ENCODE measurements at regions not wholly inside any gene's neighbourhood (a gene's known extent, or its start where the extent isn't known, plus 50 kb on each side); places are given as distances from the start of the nearest gene placed in this dataset.

- DNase-seq = no peak
- WGBS (ENCODE audit: insufficient coverage) = 87% methylated on average over 3 of the region's 4 CpGs
- Mint-ChIP-seq H3K4me1 (no peaks in the 10 kb centered on the region), H3K36me3 (no peaks in the 10 kb centered on the region), H3K4me3 (no peak overlapping the region), H3K27ac (no peak overlapping the region), H3K27me3 (ENCODE audit: low read depth in 3 of 3) (no peaks in the 10 kb centered on the region), H3K9me3 (peaks cover 0 to 5% (median 3%) of the 10 kb centered on the region in 7 donors)
- Histone ChIP-seq H3K36me3 (replicated peaks in 1 of 2; ENCODE audit: control insufficient read depth in 1 of 2, insufficient read depth in 2 of 2, low read length in 2 of 2) (no peaks in the 10 kb centered on the region), H3K27ac (ENCODE audit: low read depth in 1 of 2, low read length in 2 of 2) (no peak overlapping the region), H3K9ac (ENCODE audit: insufficient read depth, low read length, poor library complexity, severe bottlenecking) (no peak overlapping the region), H3K4me1 (ENCODE audit: control insufficient read depth in 1 of 2, insufficient read depth in 2 of 2, low read length in 2 of 2) (no peaks in the 10 kb centered on the region), H3K27me3 (ENCODE audit: control insufficient read depth in 2 of 2, insufficient read depth in 2 of 2, low read length in 2 of 2) (no peaks in the 10 kb centered on the region), H4K20me1 (ENCODE audit: insufficient read depth, low read length) (no peaks in the 10 kb centered on the region), H2AFZ (ENCODE audit: insufficient read depth, low read depth, low read length, poor library complexity, severe bottlenecking) (no peak overlapping the region), H3K4me2 (replicated peaks; ENCODE audit: extremely low read depth, low read length, poor library complexity, severe bottlenecking) (no peak overlapping the region), H3K4me3 (replicated peaks in 1 of 3; ENCODE audit: low read depth in 2 of 3, low read length in 3 of 3) (no peak overlapping the region), H3K79me2 (ENCODE audit: insufficient read depth, low read length) (no peaks in the 10 kb centered on the region), H3K9me3 (replicated peaks in 1 of 2; ENCODE audit: control insufficient read depth in 1 of 2, insufficient read depth in 1 of 2, low read length in 2 of 2) (peaks cover 0 to 4% of the 10 kb centered on the region in 2 donors)
- no peak for TF ChIP-seq CTCF (IDR thresholded peaks at IDR 0.05)
- intact Hi-C loops (cut with micrococcal nuclease) = no loop called here
Measured at GRCh38 chr4:179437962-179438361, 1995.7 kb upstream of the AGA start.

- Mint-ChIP-seq H3K27ac (no peak overlapping the region), H3K4me3 (no peak overlapping the region), H3K36me3 (no peaks in the 10 kb centered on the region), H3K9me3 (peaks cover 0 to 7% (median 3%) of the 10 kb centered on the region in 7 donors), H3K27me3 (ENCODE audit: low read depth in 3 of 3) (no peaks in the 10 kb centered on the region), H3K4me1 (no peaks in the 10 kb centered on the region)
- DNase-seq = no peak
- Histone ChIP-seq H4K20me1 (ENCODE audit: insufficient read depth, low read length) (no peaks in the 10 kb centered on the region), H3K27me3 (ENCODE audit: control insufficient read depth in 2 of 2, insufficient read depth in 2 of 2, low read length in 2 of 2) (no peaks in the 10 kb centered on the region), H3K9me3 (replicated peaks in 1 of 2; ENCODE audit: control insufficient read depth in 1 of 2, insufficient read depth in 1 of 2, low read length in 2 of 2) (peaks cover 3 to 6% of the 10 kb centered on the region in 2 donors), H3K4me1 (ENCODE audit: control insufficient read depth in 1 of 2, insufficient read depth in 2 of 2, low read length in 2 of 2) (no peaks in the 10 kb centered on the region), H3K4me3 (replicated peaks in 1 of 3; ENCODE audit: low read depth in 2 of 3, low read length in 3 of 3) (no peak overlapping the region), H2AFZ (ENCODE audit: insufficient read depth, low read depth, low read length, poor library complexity, severe bottlenecking) (no peak overlapping the region), H3K9ac (ENCODE audit: insufficient read depth, low read length, poor library complexity, severe bottlenecking) (no peak overlapping the region), H3K36me3 (replicated peaks in 1 of 2; ENCODE audit: control insufficient read depth in 1 of 2, insufficient read depth in 2 of 2, low read length in 2 of 2) (no peaks in the 10 kb centered on the region), H3K4me2 (replicated peaks; ENCODE audit: extremely low read depth, low read length, poor library complexity, severe bottlenecking) (no peak overlapping the region), H3K27ac (ENCODE audit: low read depth in 1 of 2, low read length in 2 of 2) (no peak overlapping the region), H3K79me2 (ENCODE audit: insufficient read depth, low read length) (no peaks in the 10 kb centered on the region)
- no CpG with 5 or more reads among the region's 1 CpG for WGBS (ENCODE audit: insufficient coverage)
- TF ChIP-seq CTCF (IDR thresholded peaks at IDR 0.05) = no peak
- intact Hi-C loops (cut with micrococcal nuclease) = no loop called here
Measured at GRCh38 chr4:179441596-179441995, 1999.4 kb upstream of the AGA start.

All from CD14-positive monocyte (primary cell).